ENCODE measurements at regions not wholly inside any gene's neighbourhood (a gene's known extent, or its start where the extent isn't known, plus 50 kb on each side); places are given as distances from the start of the nearest gene placed in this dataset.

GRCh38 chr22:48357961-48358360 lies 1469.7 kb downstream of the BRD1 start:
- no peaks in the 10 kb centered on the region for H3K36me3 ChIP-seq (ENCODE audit: control insufficient read depth in 2 of 2, insufficient read depth in 2 of 2, low read length in 2 of 2)
- no peaks in the 10 kb centered on the region for H3K27me3 ChIP-seq (ENCODE audit: control insufficient read depth in 2 of 2, insufficient read depth in 2 of 2, low read length in 2 of 2)
- H3K9me3 ChIP-seq (ENCODE audit: control insufficient read depth in 2 of 2, low read length in 2 of 2), result no peaks in the 10 kb centered on the region
- H3K27ac ChIP-seq (ENCODE audit: low read depth in 2 of 2, low read length in 2 of 2), result no peak overlapping the region
- H3K4me3 ChIP-seq (ENCODE audit: low read length in 2 of 2), result no peak overlapping the region
- H3K4me1 ChIP-seq (ENCODE audit: control insufficient read depth in 2 of 2, insufficient read depth in 2 of 2, low read length in 2 of 2), result no peaks in the 10 kb centered on the region
- H3K9ac ChIP-seq (ENCODE audit: low read depth in 1 of 2, low read length in 2 of 2), result no peak overlapping the region

- Histone ChIP-seq H3K9ac (ENCODE audit: low read depth in 1 of 2, low read length in 2 of 2) (no peak overlapping the region), H3K36me3 (ENCODE audit: control insufficient read depth in 2 of 2, insufficient read depth in 2 of 2, low read length in 2 of 2) (no peaks in the 10 kb centered on the region), H3K4me1 (ENCODE audit: control insufficient read depth in 2 of 2, insufficient read depth in 2 of 2, low read length in 2 of 2) (no peaks in the 10 kb centered on the region), H3K4me3 (ENCODE audit: low read length in 2 of 2) (no peak overlapping the region), H3K27me3 (ENCODE audit: control insufficient read depth in 2 of 2, insufficient read depth in 2 of 2, low read length in 2 of 2) (no peaks in the 10 kb centered on the region), H3K27ac (ENCODE audit: low read depth in 2 of 2, low read length in 2 of 2) (no peak overlapping the region), H3K9me3 (ENCODE audit: control insufficient read depth in 2 of 2, low read length in 2 of 2) (no peaks in the 10 kb centered on the region)
Observed at GRCh38 chr22:48357196-48357595, 1470.5 kb downstream of the BRD1 start.

GRCh38 chr22:48356731-48357130 lies 1470.9 kb downstream of the BRD1 start:
- Histone ChIP-seq H3K36me3 (ENCODE audit: control insufficient read depth in 2 of 2, insufficient read depth in 2 of 2, low read length in 2 of 2) (no peaks in the 10 kb centered on the region), H3K27ac (ENCODE audit: low read depth in 2 of 2, low read length in 2 of 2) (no peak overlapping the region), H3K9me3 (ENCODE audit: control insufficient read depth in 2 of 2, low read length in 2 of 2) (no peaks in the 10 kb centered on the region), H3K4me3 (ENCODE audit: low read length in 2 of 2) (no peak overlapping the region), H3K4me1 (ENCODE audit: control insufficient read depth in 2 of 2, insufficient read depth in 2 of 2, low read length in 2 of 2) (no peaks in the 10 kb centered on the region), H3K9ac (ENCODE audit: low read depth in 1 of 2, low read length in 2 of 2) (no peak overlapping the region), H3K27me3 (ENCODE audit: control insufficient read depth in 2 of 2, insufficient read depth in 2 of 2, low read length in 2 of 2) (no peaks in the 10 kb centered on the region)

- Histone ChIP-seq H3K9me3 (ENCODE audit: control insufficient read depth in 2 of 2, low read length in 2 of 2) (no peaks in the 10 kb centered on the region), H3K9ac (ENCODE audit: low read depth in 1 of 2, low read length in 2 of 2) (no peak overlapping the region), H3K27me3 (ENCODE audit: control insufficient read depth in 2 of 2, insufficient read depth in 2 of 2, low read length in 2 of 2) (no peaks in the 10 kb centered on the region), H3K27ac (ENCODE audit: low read depth in 2 of 2, low read length in 2 of 2) (no peak overlapping the region), H3K4me3 (ENCODE audit: low read length in 2 of 2) (no peak overlapping the region), H3K4me1 (ENCODE audit: control insufficient read depth in 2 of 2, insufficient read depth in 2 of 2, low read length in 2 of 2) (no peaks in the 10 kb centered on the region), H3K36me3 (ENCODE audit: control insufficient read depth in 2 of 2, insufficient read depth in 2 of 2, low read length in 2 of 2) (no peaks in the 10 kb centered on the region)
Observed at GRCh38 chr22:48354096-48354495, 1473.6 kb downstream of the BRD1 start.

GRCh38 chr22:48353116-48353947 lies 1474.3 kb downstream of the BRD1 start:
- H3K27ac ChIP-seq (ENCODE audit: low read depth in 2 of 2, low read length in 2 of 2), result no peak overlapping the region
- H3K9me3 ChIP-seq (ENCODE audit: control insufficient read depth in 2 of 2, low read length in 2 of 2), result no peaks in the 10 kb centered on the region
- no peaks in the 10 kb centered on the region for H3K4me1 ChIP-seq (ENCODE audit: control insufficient read depth in 2 of 2, insufficient read depth in 2 of 2, low read length in 2 of 2)
- H3K9ac ChIP-seq (ENCODE audit: low read depth in 1 of 2, low read length in 2 of 2), result no peak overlapping the region
- no peak overlapping the region for H3K4me3 ChIP-seq (ENCODE audit: low read length in 2 of 2)
- no peaks in the 10 kb centered on the region for H3K36me3 ChIP-seq (ENCODE audit: control insufficient read depth in 2 of 2, insufficient read depth in 2 of 2, low read length in 2 of 2)
- no peaks in the 10 kb centered on the region for H3K27me3 ChIP-seq (ENCODE audit: control insufficient read depth in 2 of 2, insufficient read depth in 2 of 2, low read length in 2 of 2)

GRCh38 chr22:48352086-48352911 lies 1475.4 kb downstream of the BRD1 start:
- no peaks in the 10 kb centered on the region for H3K36me3 ChIP-seq (ENCODE audit: control insufficient read depth in 2 of 2, insufficient read depth in 2 of 2, low read length in 2 of 2)
- no peak overlapping the region for H3K4me3 ChIP-seq (ENCODE audit: low read length in 2 of 2)
- no peaks in the 10 kb centered on the region for H3K4me1 ChIP-seq (ENCODE audit: control insufficient read depth in 2 of 2, insufficient read depth in 2 of 2, low read length in 2 of 2)
- H3K27me3 ChIP-seq (ENCODE audit: control insufficient read depth in 2 of 2, insufficient read depth in 2 of 2, low read length in 2 of 2), result no peaks in the 10 kb centered on the region
- H3K9ac ChIP-seq (ENCODE audit: low read depth in 1 of 2, low read length in 2 of 2), result no peak overlapping the region
- H3K27ac ChIP-seq (ENCODE audit: low read depth in 2 of 2, low read length in 2 of 2), result no peak overlapping the region
- H3K9me3 ChIP-seq (ENCODE audit: control insufficient read depth in 2 of 2, low read length in 2 of 2), result no peaks in the 10 kb centered on the region

GRCh38 chr22:48351376-48352085 lies 1476.1 kb downstream of the BRD1 start:
- H3K36me3 ChIP-seq (ENCODE audit: control insufficient read depth in 2 of 2, insufficient read depth in 2 of 2, low read length in 2 of 2), result no peaks in the 10 kb centered on the region
- H3K4me3 ChIP-seq (ENCODE audit: low read length in 2 of 2), result no peak overlapping the region

GRCh38 chr22:48350456-48350855 lies 1477.2 kb downstream of the BRD1 start:
- Histone ChIP-seq H3K27me3 (ENCODE audit: control insufficient read depth in 2 of 2, insufficient read depth in 2 of 2, low read length in 2 of 2) (no peaks in the 10 kb centered on the region), H3K9ac (ENCODE audit: low read depth in 1 of 2, low read length in 2 of 2) (no peak overlapping the region), H3K36me3 (ENCODE audit: control insufficient read depth in 2 of 2, insufficient read depth in 2 of 2, low read length in 2 of 2) (no peaks in the 10 kb centered on the region), H3K4me3 (ENCODE audit: low read length in 2 of 2) (no peak overlapping the region), H3K9me3 (ENCODE audit: control insufficient read depth in 2 of 2, low read length in 2 of 2) (no peaks in the 10 kb centered on the region), H3K4me1 (ENCODE audit: control insufficient read depth in 2 of 2, insufficient read depth in 2 of 2, low read length in 2 of 2) (no peaks in the 10 kb centered on the region), H3K27ac (ENCODE audit: low read depth in 2 of 2, low read length in 2 of 2) (no peak overlapping the region)

More at GRCh38 chr22:48351376-48352085, 1476.1 kb downstream of the BRD1 start:
- H3K9me3 ChIP-seq (ENCODE audit: control insufficient read depth in 2 of 2, low read length in 2 of 2), result no peaks in the 10 kb centered on the region
- H3K27ac ChIP-seq (ENCODE audit: low read depth in 2 of 2, low read length in 2 of 2), result no peak overlapping the region
- no peaks in the 10 kb centered on the region for H3K27me3 ChIP-seq (ENCODE audit: control insufficient read depth in 2 of 2, insufficient read depth in 2 of 2, low read length in 2 of 2)
- no peak overlapping the region for H3K9ac ChIP-seq (ENCODE audit: low read depth in 1 of 2, low read length in 2 of 2)
- no peaks in the 10 kb centered on the region for H3K4me1 ChIP-seq (ENCODE audit: control insufficient read depth in 2 of 2, insufficient read depth in 2 of 2, low read length in 2 of 2)

- Histone ChIP-seq H3K27ac (ENCODE audit: low read depth in 2 of 2, low read length in 2 of 2) (no peak overlapping the region), H3K27me3 (ENCODE audit: control insufficient read depth in 2 of 2, insufficient read depth in 2 of 2, low read length in 2 of 2) (no peaks in the 10 kb centered on the region), H3K9ac (ENCODE audit: low read depth in 1 of 2, low read length in 2 of 2) (no peak overlapping the region), H3K36me3 (ENCODE audit: control insufficient read depth in 2 of 2, insufficient read depth in 2 of 2, low read length in 2 of 2) (no peaks in the 10 kb centered on the region), H3K4me3 (ENCODE audit: low read length in 2 of 2) (no peak overlapping the region), H3K4me1 (ENCODE audit: control insufficient read depth in 2 of 2, insufficient read depth in 2 of 2, low read length in 2 of 2) (no peaks in the 10 kb centered on the region), H3K9me3 (ENCODE audit: control insufficient read depth in 2 of 2, low read length in 2 of 2) (no peaks in the 10 kb centered on the region)
Observed at GRCh38 chr22:48348855-48349254, 1478.8 kb downstream of the BRD1 start.

- no peaks in the 10 kb centered on the region for H3K36me3 ChIP-seq (ENCODE audit: control insufficient read depth in 2 of 2, insufficient read depth in 2 of 2, low read length in 2 of 2)
- no peaks in the 10 kb centered on the region for H3K27me3 ChIP-seq (ENCODE audit: control insufficient read depth in 2 of 2, insufficient read depth in 2 of 2, low read length in 2 of 2)
- no peaks in the 10 kb centered on the region for H3K9me3 ChIP-seq (ENCODE audit: control insufficient read depth in 2 of 2, low read length in 2 of 2)
- H3K27ac ChIP-seq (ENCODE audit: low read depth in 2 of 2, low read length in 2 of 2), result no peak overlapping the region
- no peak overlapping the region for H3K4me3 ChIP-seq (ENCODE audit: low read length in 2 of 2)
- no peak overlapping the region for H3K9ac ChIP-seq (ENCODE audit: low read depth in 1 of 2, low read length in 2 of 2)
- H3K4me1 ChIP-seq (ENCODE audit: control insufficient read depth in 2 of 2, insufficient read depth in 2 of 2, low read length in 2 of 2), result no peaks in the 10 kb centered on the region
Observed at GRCh38 chr22:48347311-48347710, 1480.4 kb downstream of the BRD1 start.
